ENCODE measurements at regions not wholly inside any gene's neighbourhood (a gene's known extent, or its start where the extent isn't known, plus 50 kb on each side); places are given as distances from the start of the nearest gene placed in this dataset.

GRCh38 chr13:84393981-84394625 lies 511.8 kb upstream of the SLITRK1 start:
- H3K9ac ChIP-seq (ENCODE audit: control insufficient read depth, insufficient read depth, low read length): no peak overlapping the region
- no peak overlapping the region for H3K4me3 ChIP-seq
- no TSS peak for BruUV-seq (replicated peaks)
- H3K36me3 ChIP-seq (ENCODE audit: control insufficient read depth in 2 of 2, insufficient read depth in 2 of 2, low read length in 1 of 2): no peaks in the 10 kb centered on the region
- intact Hi-C loops (cut with micrococcal nuclease; ENCODE audit: unreplicated experiment) (no loop called here), in situ Hi-C loops (cut with MboI) (no loop called here)
- CTCF ChIA-PET: no interaction called here
- POLR2A ChIA-PET: no interaction called here
- H4K20me1 ChIP-seq (ENCODE audit: control insufficient read depth, insufficient read depth): no peaks in the 10 kb centered on the region
- no peak overlapping the region for H3K27ac ChIP-seq (ENCODE audit: control insufficient read depth, insufficient read depth)
- no peak for FAIRE-seq
- no peak overlapping the region for H3K4me2 ChIP-seq (ENCODE audit: control insufficient read depth, insufficient read depth)
- H3K9me3 ChIP-seq (replicated peaks; ENCODE audit: control insufficient read depth, insufficient read depth, low read length): peaks cover 2% of the 10 kb centered on the region; the same call in 1 of the 3 replicates
- no peak overlapping the region for H2AFZ ChIP-seq (ENCODE audit: control insufficient read depth, low read depth, low read length)
- H3K79me2 ChIP-seq (ENCODE audit: control insufficient read depth, insufficient read depth, low read length): no peaks in the 10 kb centered on the region
- ATAC-seq: no peak
- H3K27me3 ChIP-seq (replicated peaks in 1 of 2; ENCODE audit: control insufficient read depth in 2 of 2, insufficient read depth in 2 of 2, low read length in 1 of 2): no peaks in the 10 kb centered on the region
- H3K4me1 ChIP-seq (ENCODE audit: control insufficient read depth, insufficient read depth, low read length): no peaks in the 10 kb centered on the region
- SMC1A ChIA-PET (ENCODE audit: uncharacterized antibody, unreplicated experiment): interaction anchor here (0.8 kb wide), 1 partner anchor 24 kb away, joined by 3 read pairs; no protein-coding TSS in a partner anchor
- DNase-seq (ENCODE audit: low read depth, low spot score): no peak
- RAD21 ChIA-PET (ENCODE audit: unreplicated experiment): no interaction called here
- TF ChIP-seq PAX5 (IDR thresholded peaks at IDR 0.05; ENCODE audit: borderline replicate concordance, low read depth, low read length) (no peak), BRCA1 (IDR thresholded peaks at IDR 0.05; ENCODE audit: low read depth, low read length) (no peak), BCL3 (IDR thresholded peaks at IDR 0.05; ENCODE audit: borderline replicate concordance, insufficient read depth, low read depth, low read length, poor library complexity, severe bottlenecking) (no peak), ZBTB40 (IDR thresholded peaks at IDR 0.05; ENCODE audit: borderline replicate concordance) (no peak), CREM (IDR thresholded peaks at IDR 0.05; ENCODE audit: low read depth) (no peak), ETV6 (conservative IDR thresholded peaks at IDR 0.05 in 1 of 2, IDR thresholded peaks at IDR 0.05 in 1 of 2; ENCODE audit: borderline replicate concordance in 1 of 2, low read depth in 1 of 2) (no peak), REST (IDR thresholded peaks at IDR 0.05; ENCODE audit: low read depth, low read length) (no peak), MEF2A (IDR thresholded peaks at IDR 0.05; ENCODE audit: insufficient read depth, low read depth, low read length) (no peak), CBX5 (IDR thresholded peaks at IDR 0.05; ENCODE audit: low read depth) (no peak), RELA (IDR thresholded peaks at IDR 0.05; ENCODE audit: borderline replicate concordance, partially characterized antibody) (no peak), WRNIP1 (IDR thresholded peaks at IDR 0.05; ENCODE audit: borderline replicate concordance, low read depth, low read length) (no peak)
- WGBS (ENCODE audit: insufficient coverage, insufficient replicate concordance, low lambda C conversion rate, missing lambda C conversion rate): 23% methylated on average over 4 of the region's 4 CpGs
